ENCODE measurements at regions not wholly inside any gene's neighbourhood (a gene's known extent, or its start where the extent isn't known, plus 50 kb on each side); places are given as distances from the start of the nearest gene placed in this dataset.

DNA sequence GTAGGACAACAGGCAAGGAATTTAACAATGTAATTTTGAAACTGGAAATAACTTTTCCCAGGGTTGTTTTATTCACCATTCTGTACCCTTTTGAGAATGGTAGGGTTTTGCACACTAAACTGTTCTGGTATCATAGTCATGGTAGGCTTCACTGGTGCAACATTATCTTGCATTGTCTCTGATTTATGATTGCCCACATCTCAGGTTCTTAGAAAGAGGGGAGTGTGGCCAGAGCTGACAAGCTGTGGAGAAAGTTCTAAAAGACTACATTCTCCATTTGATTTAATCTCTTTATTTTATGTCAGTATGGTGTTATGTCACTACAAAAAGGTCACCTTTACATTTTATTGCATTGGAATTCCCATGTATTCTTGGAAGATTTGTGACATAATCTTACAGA lies 447.3 kb downstream of the GRIA2 start:
- ChIA-PET POLR2A (ENCODE audit: low non-redundant PET) (no interaction called here), CTCF (no interaction called here)
- H3K27ac ChIP-seq: no peak overlapping the region
- no peak for DNase-seq (ENCODE audit: low spot score)
- TF ChIP-seq, protein P1, sequence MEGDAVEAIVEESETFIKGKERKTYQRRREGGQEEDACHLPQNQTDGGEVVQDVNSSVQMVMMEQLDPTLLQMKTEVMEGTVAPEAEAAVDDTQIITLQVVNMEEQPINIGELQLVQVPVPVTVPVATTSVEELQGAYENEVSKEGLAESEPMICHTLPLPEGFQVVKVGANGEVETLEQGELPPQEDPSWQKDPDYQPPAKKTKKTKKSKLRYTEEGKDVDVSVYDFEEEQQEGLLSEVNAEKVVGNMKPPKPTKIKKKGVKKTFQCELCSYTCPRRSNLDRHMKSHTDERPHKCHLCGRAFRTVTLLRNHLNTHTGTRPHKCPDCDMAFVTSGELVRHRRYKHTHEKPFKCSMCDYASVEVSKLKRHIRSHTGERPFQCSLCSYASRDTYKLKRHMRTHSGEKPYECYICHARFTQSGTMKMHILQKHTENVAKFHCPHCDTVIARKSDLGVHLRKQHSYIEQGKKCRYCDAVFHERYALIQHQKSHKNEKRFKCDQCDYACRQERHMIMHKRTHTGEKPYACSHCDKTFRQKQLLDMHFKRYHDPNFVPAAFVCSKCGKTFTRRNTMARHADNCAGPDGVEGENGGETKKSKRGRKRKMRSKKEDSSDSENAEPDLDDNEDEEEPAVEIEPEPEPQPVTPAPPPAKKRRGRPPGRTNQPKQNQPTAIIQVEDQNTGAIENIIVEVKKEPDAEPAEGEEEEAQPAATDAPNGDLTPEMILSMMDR (conservative IDR thresholded peaks at IDR 0.05; ENCODE audit: low read depth): no peak

DNA sequence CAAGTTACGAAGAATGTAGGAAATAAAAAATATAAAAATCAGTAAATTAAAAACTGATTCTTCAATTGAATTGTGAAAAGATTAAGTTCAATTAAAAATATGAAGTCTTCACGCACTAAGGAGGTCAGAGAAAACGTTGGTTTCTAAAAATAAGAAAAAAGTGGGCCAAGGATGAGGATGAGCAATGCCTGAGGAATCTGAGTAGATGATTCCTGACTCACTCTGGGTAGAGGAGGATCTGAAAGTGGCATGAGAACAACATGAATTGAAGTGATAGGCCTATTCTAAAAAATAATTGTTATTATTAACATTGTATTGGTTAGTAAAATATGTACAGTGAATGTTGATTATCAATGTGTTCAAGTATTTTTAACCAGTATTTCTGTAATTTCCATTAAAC lies 444.2 kb downstream of the GRIA2 start:
- DNase-seq (ENCODE audit: low spot score): peak; percentile 8
- TF ChIP-seq, protein P1 (conservative IDR thresholded peaks at IDR 0.05; ENCODE audit: low read depth): no peak
- POLR2A ChIA-PET (ENCODE audit: low non-redundant PET): no interaction called here
- CTCF ChIA-PET: no interaction called here
- H3K27ac ChIP-seq: no peak overlapping the region

DNA sequence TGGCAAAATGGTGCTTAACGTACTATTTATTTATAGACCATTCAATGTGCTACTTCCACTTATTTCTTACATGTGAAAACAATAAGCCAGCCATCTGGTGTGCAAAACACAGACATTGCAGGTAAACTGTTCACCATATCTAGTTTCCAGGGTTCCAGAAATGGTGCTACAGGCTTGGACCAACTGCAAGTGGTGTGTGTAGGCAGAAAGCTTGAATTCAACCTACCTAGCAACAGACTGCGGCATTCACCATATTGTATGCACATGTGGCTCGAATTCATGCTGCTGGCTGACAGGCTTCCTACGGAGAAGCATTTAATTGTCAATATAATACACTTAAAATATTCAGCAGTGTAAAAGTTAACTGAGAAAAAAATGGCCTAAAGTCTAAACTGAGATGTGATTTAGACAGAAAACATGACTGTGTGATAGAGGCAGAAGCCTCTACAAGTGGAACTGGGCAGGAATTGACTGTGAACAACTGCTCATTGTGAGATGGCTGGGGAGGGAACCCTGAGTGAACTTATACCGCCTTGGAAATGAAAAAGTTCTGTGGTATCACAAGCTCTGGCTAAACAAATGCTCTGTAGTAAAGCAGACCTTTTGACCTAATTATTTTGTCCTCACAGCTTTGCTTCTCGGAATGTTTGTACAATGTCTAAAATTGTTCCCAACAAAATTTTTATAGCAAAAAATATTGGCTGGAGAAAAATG lies 434.7 kb downstream of the GRIA2 start:
- no peak overlapping the region for H3K27ac ChIP-seq
- DNase-seq (ENCODE audit: low spot score): no peak
- TF ChIP-seq, protein P1 (conservative IDR thresholded peaks at IDR 0.05; ENCODE audit: low read depth): no peak
- ChIA-PET CTCF (no interaction called here), POLR2A (ENCODE audit: low non-redundant PET) (no interaction called here)

DNA sequence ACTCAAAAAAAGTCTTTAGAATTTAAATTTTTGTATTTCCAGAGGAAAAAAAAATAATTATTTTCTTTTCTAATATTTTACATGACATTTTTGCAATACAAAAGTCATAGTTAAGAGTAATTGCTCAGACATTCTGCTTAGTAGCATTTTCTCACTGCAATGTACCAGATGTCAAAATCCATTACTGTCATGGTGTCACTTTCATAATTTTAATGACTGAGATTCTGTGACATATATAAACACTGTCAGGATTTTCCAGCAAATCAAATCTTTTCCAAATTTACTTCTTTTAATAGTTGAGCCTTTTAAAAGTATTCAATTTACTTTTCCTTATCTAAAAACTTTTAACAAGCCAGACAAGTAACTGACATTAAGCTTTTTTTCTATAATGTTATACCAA lies 422.7 kb downstream of the GRIA2 start:
- POLR2A ChIA-PET (ENCODE audit: low non-redundant PET): no interaction called here
- H3K27ac ChIP-seq: no peak overlapping the region
- TF ChIP-seq, protein P1 (conservative IDR thresholded peaks at IDR 0.05; ENCODE audit: low read depth): no peak
- CTCF ChIA-PET: no interaction called here
- no peak for DNase-seq (ENCODE audit: low spot score)

DNA sequence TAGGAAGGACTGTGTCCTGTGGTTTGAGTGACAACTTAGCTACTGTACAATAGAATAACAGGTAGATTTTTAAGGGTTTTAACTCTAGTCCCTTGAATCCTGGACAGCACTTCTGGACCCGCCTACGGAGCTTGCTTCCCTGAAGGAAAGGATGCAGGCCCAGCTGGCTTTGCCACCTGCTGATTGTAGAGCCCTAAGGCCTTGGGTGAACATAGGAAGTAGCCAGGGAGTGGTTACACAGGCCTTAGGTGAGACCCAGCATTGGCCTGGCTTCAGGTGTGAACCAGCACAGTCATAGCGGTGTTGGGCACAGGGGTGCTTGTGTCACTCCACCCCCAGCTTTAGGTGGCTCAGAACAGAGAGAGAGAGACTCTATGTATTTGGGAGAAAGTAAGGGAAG lies 413.5 kb downstream of the GRIA2 start:
- CTCF ChIA-PET: no interaction called here
- no peak overlapping the region for H3K27ac ChIP-seq
- TF ChIP-seq, protein P1 (conservative IDR thresholded peaks at IDR 0.05; ENCODE audit: low read depth): no peak
- DNase-seq (ENCODE audit: low spot score): no peak
- POLR2A ChIA-PET (ENCODE audit: low non-redundant PET): no interaction called here

DNA sequence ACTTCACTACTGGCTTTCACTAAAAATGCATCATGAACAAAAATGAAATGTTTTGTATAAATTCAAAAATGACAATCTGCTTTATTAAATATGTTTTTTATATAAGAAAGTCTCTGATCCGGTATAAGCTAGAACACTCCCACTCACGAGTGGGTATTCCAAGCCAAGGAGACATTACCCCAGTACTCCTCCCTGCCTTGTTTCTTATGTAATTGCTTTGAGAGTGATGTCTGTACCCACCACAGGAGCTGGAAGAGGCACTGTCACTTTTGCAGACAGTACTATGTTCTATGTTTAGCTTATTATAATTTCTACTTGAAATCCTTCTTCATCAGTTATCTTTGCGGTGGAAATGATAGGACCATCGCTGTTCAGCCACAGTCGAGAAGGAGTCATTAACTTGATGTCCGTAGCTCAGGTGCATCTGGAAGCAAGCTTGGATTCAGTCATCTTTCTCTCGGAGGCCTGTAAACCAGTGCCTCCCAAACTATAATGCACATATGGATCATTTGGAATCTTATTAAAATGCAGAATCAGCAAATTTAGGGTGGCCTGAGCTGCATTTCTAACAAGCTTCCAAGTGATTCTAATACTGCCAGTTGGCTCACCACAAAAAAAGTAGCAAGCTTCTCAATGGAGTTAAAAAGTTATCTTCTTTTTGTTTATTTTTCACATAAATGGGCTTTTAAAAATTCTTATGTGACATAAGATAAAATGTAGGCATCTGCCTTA lies 396.4 kb downstream of the GRIA2 start:
- DNase-seq (ENCODE audit: low spot score): no peak
- POLR2A ChIA-PET (ENCODE audit: low non-redundant PET): no interaction called here
- CTCF ChIA-PET: interaction anchor here (0.6 to 0.9 kb wide), 2 partner anchors 51 to 357 kb away, joined by 4 read pairs; no protein-coding TSS in a partner anchor
- H3K27ac ChIP-seq: no peak overlapping the region
- TF ChIP-seq, protein P1 (conservative IDR thresholded peaks at IDR 0.05; ENCODE audit: low read depth): no peak

Data from RWPE1 (cell line).